DOHH2 (cell line): ENCODE measurements at regions not wholly inside any gene's neighbourhood (a gene's known extent, or its start where the extent isn't known, plus 50 kb on each side); places are given as distances from the start of the nearest gene placed in this dataset.

ENCODE experiments used
- H3F3A ChIP-seq: fragments of 200-600 bp; sonication (generic), shearing (Covaris generic); 2 replicates; pipeline ENCODE4 v1.6.0; 2016; ENCODE audit warnings: antibody characterized with exemption, mild to moderate bottlenecking; ENCODE audit not compliant: control insufficient read depth, insufficient read depth
- H3K27ac ChIP-seq: fragments of 200-600 bp; sonication (generic); 2 replicates; pipeline ENCODE4 v1.5.1; 2014; ENCODE audit warnings: low read depth, mild to moderate bottlenecking, low read length, moderate library complexity
- H3K27me3 ChIP-seq: fragments of 200-600 bp; sonication (generic); 2 replicates; pipeline ENCODE4 v1.6.1; 2014; ENCODE audit warnings: mild to moderate bottlenecking, low read length, mixed read lengths; ENCODE audit not compliant: control insufficient read depth
- H3K36me3 ChIP-seq: fragments of 200-600 bp; sonication (generic); 2 replicates; pipeline ENCODE4 v1.6.1; 2014; ENCODE audit warnings: mild to moderate bottlenecking, low read length, moderate library complexity, mixed read lengths; ENCODE audit not compliant: control insufficient read depth
- H3K4me1 ChIP-seq: fragments of 200-600 bp; sonication (generic); 2 replicates; pipeline ENCODE4 v1.6.1; 2014; ENCODE audit warnings: mild to moderate bottlenecking, low read length, mixed read lengths; ENCODE audit not compliant: control insufficient read depth
- H3K4me2 ChIP-seq: fragments of 200-600 bp; sonication (generic); 2 replicates; pipeline ENCODE4 v1.6.0; 2014; ENCODE audit warnings: mild to moderate bottlenecking, low read length, moderate library complexity
- H3K4me3 ChIP-seq: fragments of 200-600 bp; sonication (generic); 2 replicates; pipeline ENCODE4 v1.5.1; 2014; ENCODE audit warnings: mild to moderate bottlenecking, low read length, mixed read lengths
- H3K79me2 ChIP-seq: fragments of 200-600 bp; sonication (generic); 2 replicates; pipeline ENCODE4 v1.6.1; 2014; ENCODE audit warnings: mild to moderate bottlenecking, low read length, mixed read lengths; ENCODE audit not compliant: control insufficient read depth
- H3K9me2 ChIP-seq: fragments of 200-600 bp; sonication (generic); replicated peaks from 2 replicates; pipeline ENCODE4 v1.6.1; 2014; ENCODE audit warnings: mild to moderate bottlenecking, low read length, mixed read lengths; ENCODE audit not compliant: control insufficient read depth
- H3K9me3 ChIP-seq: fragments of 200-600 bp; sonication (generic); 2 replicates; pipeline ENCODE4 v1.6.1; 2014; ENCODE audit warnings: antibody characterized with exemption, low read length, mixed read lengths; ENCODE audit not compliant: control insufficient read depth, insufficient read depth
- H4K20me1 ChIP-seq: fragments of 200-600 bp; sonication (generic); 2 replicates; pipeline ENCODE4 v1.6.0; 2014; ENCODE audit warnings: low read depth, mild to moderate bottlenecking, antibody characterized with exemption, low read length, moderate library complexity; ENCODE audit not compliant: control insufficient read depth, insufficient read depth
- CTCF ChIP-seq: fragments of 200-600 bp; sonication (generic); IDR thresholded peaks from one replicate; pipeline ENCODE4 v1.5.1; 2014; ENCODE audit warnings: antibody characterized with exemption, mild to moderate bottlenecking, low read depth, low read length; ENCODE audit not compliant: poor library complexity, severe bottlenecking
- EZH2phosphoT487 ChIP-seq: fragments of 200-600 bp; sonication (generic); IDR thresholded peaks from 2 replicates; pipeline ENCODE4 v1.6.1; 2017; ENCODE audit warnings: borderline replicate concordance, mild to moderate bottlenecking, antibody characterized with exemption, low read length, moderate library complexity, mixed read lengths

- no peaks in the 10 kb centered on the region for H3K4me1 ChIP-seq
- no peak overlapping the region for H3K4me2 ChIP-seq
- no peaks in the 10 kb centered on the region for H3K79me2 ChIP-seq
- no peak overlapping the region for H3K27ac ChIP-seq
- H4K20me1 ChIP-seq, result no peaks in the 10 kb centered on the region
- no peaks in the 10 kb centered on the region for H3K27me3 ChIP-seq
- H3K4me3 ChIP-seq, result no peak overlapping the region
- no peaks in the 10 kb centered on the region for H3F3A ChIP-seq
- no peaks in the 10 kb centered on the region for H3K9me2 ChIP-seq
- no peaks in the 10 kb centered on the region for H3K9me3 ChIP-seq
- TF ChIP-seq CTCF (no peak), EZH2phosphoT487 (no peak)
- no peaks in the 10 kb centered on the region for H3K36me3 ChIP-seq
Measured at GRCh38 chr1:228968891-228969606, 233.8 kb downstream of the RHOU start.

GRCh38 chr1:228969953-228970800 lies 234.9 kb downstream of the RHOU start:
- Histone ChIP-seq H3K27ac (no peak overlapping the region), H3K4me3 (no peak overlapping the region), H3K4me1 (no peaks in the 10 kb centered on the region), H3K9me3 (no peaks in the 10 kb centered on the region), H3K36me3 (no peaks in the 10 kb centered on the region), H3K79me2 (no peaks in the 10 kb centered on the region), H4K20me1 (no peaks in the 10 kb centered on the region), H3K4me2 (no peak overlapping the region), H3F3A (no peaks in the 10 kb centered on the region), H3K27me3 (no peaks in the 10 kb centered on the region), H3K9me2 (no peaks in the 10 kb centered on the region)
- no peak for TF ChIP-seq EZH2phosphoT487
- TF ChIP-seq CTCF, result no peak

GRCh38 chr1:228972576-228972975 lies 237.3 kb downstream of the RHOU start:
- no peak overlapping the region for H3K4me3 ChIP-seq
- H4K20me1 ChIP-seq, result no peaks in the 10 kb centered on the region
- no peaks in the 10 kb centered on the region for H3K27me3 ChIP-seq
- H3F3A ChIP-seq, result no peaks in the 10 kb centered on the region
- no peaks in the 10 kb centered on the region for H3K79me2 ChIP-seq
- TF ChIP-seq EZH2phosphoT487, result no peak
- no peaks in the 10 kb centered on the region for H3K36me3 ChIP-seq
- no peaks in the 10 kb centered on the region for H3K9me3 ChIP-seq
- H3K9me2 ChIP-seq, result no peaks in the 10 kb centered on the region
- H3K4me1 ChIP-seq, result no peaks in the 10 kb centered on the region
- no peak overlapping the region for H3K4me2 ChIP-seq
- no peak overlapping the region for H3K27ac ChIP-seq

GRCh38 chr1:228974273-228974672 lies 239.0 kb downstream of the RHOU start:
- no peaks in the 10 kb centered on the region for H3K9me2 ChIP-seq
- no peaks in the 10 kb centered on the region for H3K9me3 ChIP-seq
- no peak overlapping the region for H3K4me3 ChIP-seq
- H3K27ac ChIP-seq, result no peak overlapping the region
- H3F3A ChIP-seq, result no peaks in the 10 kb centered on the region
- H3K79me2 ChIP-seq, result no peaks in the 10 kb centered on the region
- H4K20me1 ChIP-seq, result no peaks in the 10 kb centered on the region
- no peak overlapping the region for H3K4me2 ChIP-seq
- H3K36me3 ChIP-seq, result no peaks in the 10 kb centered on the region
- H3K27me3 ChIP-seq, result no peaks in the 10 kb centered on the region
- TF ChIP-seq CTCF (no peak), EZH2phosphoT487 (no peak)
- no peaks in the 10 kb centered on the region for H3K4me1 ChIP-seq
